ENCODE measurements at regions not wholly inside any gene's neighbourhood (a gene's known extent, or its start where the extent isn't known, plus 50 kb on each side); places are given as distances from the start of the nearest gene placed in this dataset.

- H3K27me3 ChIP-seq (ENCODE audit: insufficient read depth, poor library complexity, severe bottlenecking), result no peaks in the 10 kb centered on the region
- TF ChIP-seq GABPA (IDR thresholded peaks at IDR 0.05; ENCODE audit: low read depth), result no peak
- TF ChIP-seq, protein P1, sequence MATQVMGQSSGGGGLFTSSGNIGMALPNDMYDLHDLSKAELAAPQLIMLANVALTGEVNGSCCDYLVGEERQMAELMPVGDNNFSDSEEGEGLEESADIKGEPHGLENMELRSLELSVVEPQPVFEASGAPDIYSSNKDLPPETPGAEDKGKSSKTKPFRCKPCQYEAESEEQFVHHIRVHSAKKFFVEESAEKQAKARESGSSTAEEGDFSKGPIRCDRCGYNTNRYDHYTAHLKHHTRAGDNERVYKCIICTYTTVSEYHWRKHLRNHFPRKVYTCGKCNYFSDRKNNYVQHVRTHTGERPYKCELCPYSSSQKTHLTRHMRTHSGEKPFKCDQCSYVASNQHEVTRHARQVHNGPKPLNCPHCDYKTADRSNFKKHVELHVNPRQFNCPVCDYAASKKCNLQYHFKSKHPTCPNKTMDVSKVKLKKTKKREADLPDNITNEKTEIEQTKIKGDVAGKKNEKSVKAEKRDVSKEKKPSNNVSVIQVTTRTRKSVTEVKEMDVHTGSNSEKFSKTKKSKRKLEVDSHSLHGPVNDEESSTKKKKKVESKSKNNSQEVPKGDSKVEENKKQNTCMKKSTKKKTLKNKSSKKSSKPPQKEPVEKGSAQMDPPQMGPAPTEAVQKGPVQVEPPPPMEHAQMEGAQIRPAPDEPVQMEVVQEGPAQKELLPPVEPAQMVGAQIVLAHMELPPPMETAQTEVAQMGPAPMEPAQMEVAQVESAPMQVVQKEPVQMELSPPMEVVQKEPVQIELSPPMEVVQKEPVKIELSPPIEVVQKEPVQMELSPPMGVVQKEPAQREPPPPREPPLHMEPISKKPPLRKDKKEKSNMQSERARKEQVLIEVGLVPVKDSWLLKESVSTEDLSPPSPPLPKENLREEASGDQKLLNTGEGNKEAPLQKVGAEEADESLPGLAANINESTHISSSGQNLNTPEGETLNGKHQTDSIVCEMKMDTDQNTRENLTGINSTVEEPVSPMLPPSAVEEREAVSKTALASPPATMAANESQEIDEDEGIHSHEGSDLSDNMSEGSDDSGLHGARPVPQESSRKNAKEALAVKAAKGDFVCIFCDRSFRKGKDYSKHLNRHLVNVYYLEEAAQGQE (IDR thresholded peaks at IDR 0.05; ENCODE audit: insufficient replicate concordance, low read depth), result no peak
- no peak for TF ChIP-seq SPI1 (IDR thresholded peaks at IDR 0.05; ENCODE audit: borderline replicate concordance, low read depth)
- TF ChIP-seq, protein P2, sequence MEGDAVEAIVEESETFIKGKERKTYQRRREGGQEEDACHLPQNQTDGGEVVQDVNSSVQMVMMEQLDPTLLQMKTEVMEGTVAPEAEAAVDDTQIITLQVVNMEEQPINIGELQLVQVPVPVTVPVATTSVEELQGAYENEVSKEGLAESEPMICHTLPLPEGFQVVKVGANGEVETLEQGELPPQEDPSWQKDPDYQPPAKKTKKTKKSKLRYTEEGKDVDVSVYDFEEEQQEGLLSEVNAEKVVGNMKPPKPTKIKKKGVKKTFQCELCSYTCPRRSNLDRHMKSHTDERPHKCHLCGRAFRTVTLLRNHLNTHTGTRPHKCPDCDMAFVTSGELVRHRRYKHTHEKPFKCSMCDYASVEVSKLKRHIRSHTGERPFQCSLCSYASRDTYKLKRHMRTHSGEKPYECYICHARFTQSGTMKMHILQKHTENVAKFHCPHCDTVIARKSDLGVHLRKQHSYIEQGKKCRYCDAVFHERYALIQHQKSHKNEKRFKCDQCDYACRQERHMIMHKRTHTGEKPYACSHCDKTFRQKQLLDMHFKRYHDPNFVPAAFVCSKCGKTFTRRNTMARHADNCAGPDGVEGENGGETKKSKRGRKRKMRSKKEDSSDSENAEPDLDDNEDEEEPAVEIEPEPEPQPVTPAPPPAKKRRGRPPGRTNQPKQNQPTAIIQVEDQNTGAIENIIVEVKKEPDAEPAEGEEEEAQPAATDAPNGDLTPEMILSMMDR (IDR thresholded peaks at IDR 0.05; ENCODE audit: insufficient read depth, low read length), result no peak
- no peak for TF ChIP-seq POLR2AphosphoS5 (IDR thresholded peaks at IDR 0.05; ENCODE audit: low read depth)
Measured at GRCh38 chr22:49308300-49308699, 519.4 kb downstream of the BRD1 start.

DNA sequence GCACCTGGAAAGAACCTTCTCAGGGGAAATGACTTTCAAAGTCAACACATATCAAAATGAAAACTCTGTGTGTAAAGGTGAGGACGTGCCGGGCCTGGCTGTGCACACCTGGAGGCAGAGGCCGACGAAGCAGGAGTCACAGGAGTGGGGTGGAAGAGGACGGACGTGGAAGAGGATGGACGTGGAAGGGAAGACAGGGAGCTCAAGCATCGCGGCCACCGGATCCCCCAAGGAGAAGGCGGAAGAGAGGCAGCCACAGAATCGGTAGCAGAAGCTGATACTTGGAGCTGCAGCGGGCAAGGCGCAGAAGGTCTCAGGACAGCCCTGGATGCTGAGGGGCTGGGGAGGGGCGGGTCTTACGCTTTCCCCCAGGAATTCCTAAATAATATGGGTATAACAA is 519.8 kb downstream of the BRD1 start:
- DNase-seq (ENCODE audit: low read depth in 1 of 2, low spot score in 1 of 2), result no peak
- Histone ChIP-seq H3K4me3 (replicated peaks; ENCODE audit: insufficient read depth, low read length) (no peak overlapping the region), H3K27me3 (ENCODE audit: insufficient read depth, poor library complexity, severe bottlenecking) (no peaks in the 10 kb centered on the region), H3K27ac (replicated peaks) (no peak overlapping the region)
- TF ChIP-seq POLR2AphosphoS5 (IDR thresholded peaks at IDR 0.05; ENCODE audit: low read depth), result no peak

More at GRCh38 chr22:49308300-49308699, 519.4 kb downstream of the BRD1 start:
- Histone ChIP-seq H3K27ac (replicated peaks) (no peak overlapping the region), H3K4me3 (replicated peaks; ENCODE audit: insufficient read depth, low read length) (no peak overlapping the region)
- no peak for DNase-seq (ENCODE audit: low read depth in 1 of 2, low spot score in 1 of 2)

DNA sequence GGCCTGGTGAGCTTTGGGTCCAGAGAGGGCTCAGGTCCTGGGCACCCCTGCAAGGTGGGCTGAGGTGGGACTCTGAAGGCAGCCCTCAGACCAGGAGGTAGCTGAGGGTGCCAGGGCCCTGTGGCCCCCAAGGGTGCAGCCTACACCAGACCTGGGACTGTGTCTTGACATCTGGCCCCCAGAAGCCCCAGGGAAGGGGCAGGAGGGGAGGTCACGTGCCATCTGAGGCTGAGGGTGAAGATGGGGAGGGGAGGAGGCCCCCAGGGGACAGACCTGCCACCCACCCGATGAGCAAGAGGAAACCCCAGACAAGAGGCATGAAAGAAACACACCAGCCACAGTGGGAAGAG is 520.2 kb downstream of the BRD1 start:
- no peaks in the 10 kb centered on the region for H3K27me3 ChIP-seq (ENCODE audit: insufficient read depth, poor library complexity, severe bottlenecking)
- TF ChIP-seq GABPA (IDR thresholded peaks at IDR 0.05; ENCODE audit: low read depth) (no peak), POLR2AphosphoS5 (IDR thresholded peaks at IDR 0.05; ENCODE audit: low read depth) (no peak), SPI1 (IDR thresholded peaks at IDR 0.05; ENCODE audit: borderline replicate concordance, low read depth) (no peak)
- TF ChIP-seq, protein P1 (IDR thresholded peaks at IDR 0.05; ENCODE audit: insufficient replicate concordance, low read depth), result no peak
- TF ChIP-seq, protein P2 (IDR thresholded peaks at IDR 0.05; ENCODE audit: insufficient read depth, low read length), result no peak
- H3K27ac ChIP-seq (replicated peaks), result no peak overlapping the region
- DNase-seq (ENCODE audit: low read depth in 1 of 2, low spot score in 1 of 2), result no peak
- no peak overlapping the region for H3K4me3 ChIP-seq (replicated peaks; ENCODE audit: insufficient read depth, low read length)

- Histone ChIP-seq H3K27me3 (ENCODE audit: insufficient read depth, poor library complexity, severe bottlenecking) (no peaks in the 10 kb centered on the region), H3K4me3 (replicated peaks; ENCODE audit: insufficient read depth, low read length) (no peak overlapping the region), H3K27ac (replicated peaks) (no peak overlapping the region)
- DNase-seq (ENCODE audit: low read depth in 1 of 2, low spot score in 1 of 2), result no peak
- no peak for TF ChIP-seq SPI1 (IDR thresholded peaks at IDR 0.05; ENCODE audit: borderline replicate concordance, low read depth)
- no peak for TF ChIP-seq GABPA (IDR thresholded peaks at IDR 0.05; ENCODE audit: low read depth)
- TF ChIP-seq, protein P1 (IDR thresholded peaks at IDR 0.05; ENCODE audit: insufficient replicate concordance, low read depth), result no peak
Measured at GRCh38 chr22:49306632-49307480, 520.8 kb downstream of the BRD1 start.

All from HL-60 (cell line).